Kidney epithelial cell (primary cell): ENCODE measurements at regions not wholly inside any gene's neighbourhood (a gene's known extent, or its start where the extent isn't known, plus 50 kb on each side); places are given as distances from the start of the nearest gene placed in this dataset.

Experiments
- DNase-seq: peaks from one replicate; pipeline ENCODE4 v3.0.0-alpha.2; 2010; ENCODE audit warnings: low read depth
- H3K27me3 ChIP-seq: 2 replicates; pipeline ENCODE4 v1.6.0; 2011; ENCODE audit warnings: low read length; ENCODE audit not compliant: control insufficient read depth, insufficient read depth
- H3K36me3 ChIP-seq: 2 replicates; pipeline ENCODE4 v1.5.1; 2011; ENCODE audit warnings: low read length; ENCODE audit not compliant: control insufficient read depth, insufficient read depth
- H3K4me3 ChIP-seq: 2 replicates; pipeline ENCODE4 v1.5.1; 2011; ENCODE audit warnings: low read depth, mild to moderate bottlenecking, control low read depth, low read length
- CTCF ChIP-seq: IDR thresholded peaks from 2 replicates; pipeline ENCODE4 v1.5.1; 2011; ENCODE audit warnings: mild to moderate bottlenecking, moderate library complexity, low read length, control low read depth, inconsistent platforms; ENCODE audit not compliant: insufficient read depth, poor library complexity, severe bottlenecking

DNA sequence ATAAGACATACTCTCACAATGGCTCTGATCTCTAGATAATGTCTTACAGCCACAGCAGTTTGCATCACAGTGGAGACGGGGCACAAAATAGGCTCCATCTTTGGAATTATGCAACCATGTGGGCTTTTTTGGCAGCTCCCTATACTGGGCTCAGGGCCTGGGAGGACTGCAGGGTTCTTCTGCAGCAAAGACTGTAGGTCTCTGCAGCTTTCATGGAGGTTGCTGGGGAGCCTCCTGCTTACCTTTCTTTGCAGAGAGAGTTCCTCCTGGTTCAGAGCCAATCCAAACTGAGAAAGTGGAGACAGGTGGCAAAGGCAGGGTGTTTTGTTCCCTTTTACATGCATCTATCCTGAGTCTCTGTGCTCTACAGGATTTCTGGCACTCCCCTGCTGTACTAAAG lies 558.0 kb downstream of the TLR4 start:
- H3K36me3 ChIP-seq, result no peaks in the 10 kb centered on the region
- H3K27me3 ChIP-seq, result no peaks in the 10 kb centered on the region
- no peak overlapping the region for H3K4me3 ChIP-seq
- DNase-seq, result no peak
- no peak for TF ChIP-seq CTCF

- TF ChIP-seq CTCF, result no peak
- DNase-seq, result no peak
Measured at GRCh38 chr9:118263949-118264348, 559.7 kb downstream of the TLR4 start.

DNA sequence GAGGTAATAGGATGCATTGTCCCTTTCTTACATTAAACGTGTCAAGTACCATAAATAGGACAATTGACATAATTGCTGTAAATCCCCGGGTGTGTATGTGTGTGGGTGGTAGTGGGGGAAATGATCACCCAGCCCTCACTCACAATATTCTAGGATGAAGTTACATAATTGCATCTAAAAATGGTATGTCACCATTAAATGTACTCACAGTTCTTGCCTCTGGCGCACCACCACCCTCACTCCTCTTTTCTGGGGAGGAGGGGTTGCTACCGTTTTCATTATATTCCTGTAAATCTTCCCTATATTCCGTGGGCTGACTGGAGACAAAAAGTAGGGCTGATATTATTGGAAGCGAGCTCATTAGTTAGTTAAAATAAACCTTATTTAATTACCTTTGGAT lies 563.8 kb downstream of the TLR4 start:
- no peak overlapping the region for H3K4me3 ChIP-seq
- DNase-seq, result no peak
- no peaks in the 10 kb centered on the region for H3K27me3 ChIP-seq
- no peak for TF ChIP-seq CTCF
- no peaks in the 10 kb centered on the region for H3K36me3 ChIP-seq

More at GRCh38 chr9:118263949-118264348, 559.7 kb downstream of the TLR4 start:
- Histone ChIP-seq H3K36me3 (no peaks in the 10 kb centered on the region), H3K4me3 (no peak overlapping the region), H3K27me3 (no peaks in the 10 kb centered on the region)

DNA sequence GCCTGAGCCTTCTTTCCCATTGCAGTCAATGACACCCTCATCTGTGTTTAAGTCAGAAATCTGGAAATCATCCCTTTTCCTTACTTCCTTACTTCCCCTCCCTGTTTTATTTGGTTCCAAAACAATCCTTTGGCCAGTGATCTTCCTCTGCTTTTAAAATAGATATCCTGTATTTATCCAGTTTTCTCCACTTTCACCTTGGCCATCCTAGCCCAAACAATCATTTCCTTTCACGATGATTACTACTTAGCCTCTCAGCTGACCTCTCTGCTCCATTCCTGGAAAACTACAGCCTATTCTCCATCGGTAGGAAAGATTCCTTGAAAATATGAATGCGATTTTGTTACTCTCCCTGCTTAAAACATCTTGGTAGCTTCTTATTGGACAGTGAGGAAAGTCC lies 565.4 kb downstream of the TLR4 start:
- Histone ChIP-seq H3K4me3 (no peak overlapping the region), H3K27me3 (no peaks in the 10 kb centered on the region), H3K36me3 (no peaks in the 10 kb centered on the region)
- DNase-seq, result no peak
- TF ChIP-seq CTCF, result no peak

GRCh38 chr9:118271331-118271730 lies 567.1 kb downstream of the TLR4 start:
- no peak for DNase-seq
- no peak overlapping the region for H3K4me3 ChIP-seq
- no peaks in the 10 kb centered on the region for H3K27me3 ChIP-seq

More at GRCh38 chr9:118271331-118271730, 567.1 kb downstream of the TLR4 start:
- H3K36me3 ChIP-seq, result no peaks in the 10 kb centered on the region
- TF ChIP-seq CTCF, result no peak
